ENCODE measurements at regions not wholly inside any gene's neighbourhood (a gene's known extent, or its start where the extent isn't known, plus 50 kb on each side); places are given as distances from the start of the nearest gene placed in this dataset.

DNA sequence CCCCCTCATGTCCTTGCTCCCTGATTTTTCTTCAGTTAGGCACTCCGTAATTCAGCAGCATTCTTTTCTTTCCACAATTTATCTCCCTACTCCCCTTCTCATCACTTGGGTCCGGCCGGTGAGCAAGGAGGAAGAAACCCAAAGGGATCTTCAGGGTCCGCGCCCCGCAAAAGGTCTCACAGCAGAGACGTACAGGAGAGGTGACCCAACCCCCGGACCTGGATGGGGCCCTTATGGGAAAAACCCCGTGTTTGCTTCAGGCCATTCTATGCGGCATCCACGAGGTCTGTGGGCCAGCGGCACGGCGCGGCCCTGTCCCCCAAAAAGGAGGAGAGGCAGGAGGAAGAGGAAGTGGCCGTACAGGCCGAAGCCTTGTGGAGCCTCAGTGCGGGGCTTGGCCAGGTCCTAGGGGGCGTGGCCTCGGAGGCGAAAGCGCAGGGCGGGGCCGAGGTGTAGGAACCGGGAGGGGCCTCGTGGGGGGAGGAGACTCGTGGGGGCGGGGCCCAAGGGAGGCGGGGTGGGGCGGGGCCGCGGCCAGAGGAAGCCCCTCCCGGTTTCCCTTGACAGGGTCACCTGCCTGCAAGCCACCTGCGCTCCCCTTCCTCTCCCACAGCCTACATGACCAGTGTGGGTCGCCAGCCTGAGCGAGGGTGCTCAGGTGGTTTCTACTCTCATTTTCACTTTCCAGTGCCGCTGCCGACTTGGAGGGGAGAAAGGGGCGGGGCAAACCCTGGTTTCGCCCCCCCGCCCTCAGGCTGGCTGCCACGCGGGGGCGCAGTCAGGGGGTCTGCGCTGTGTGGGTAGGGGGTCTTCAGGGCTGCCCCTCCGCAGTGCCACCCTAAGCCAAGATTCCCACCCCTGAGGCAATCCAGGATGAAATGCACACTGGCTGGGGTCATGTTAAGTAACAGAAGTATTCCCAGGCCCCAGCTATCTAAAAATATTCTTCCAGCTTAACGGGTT lies 156.4 kb upstream of the XPO1 start:
- Histone ChIP-seq H3K23ac (ENCODE audit: insufficient read length) (no peak overlapping the region), H4K91ac (replicated peaks; ENCODE audit: insufficient read length, low read length) (no peak overlapping the region), H2BK5ac (ENCODE audit: low read depth, low read length) (no peak overlapping the region; the same call in 1 of the 2 replicates), H3K18ac (ENCODE audit: extremely low read depth, low read length) (peak overlapping the region; percentile 60), H3K4ac (replicated peaks; ENCODE audit: insufficient read length, low read depth, low read length) (no peak overlapping the region), H3K14ac (ENCODE audit: insufficient read length) (no peak overlapping the region), H3K56ac (replicated peaks; ENCODE audit: insufficient read length, low read depth, low read length) (no peak overlapping the region), H4K5ac (ENCODE audit: insufficient read length, low read depth, low read length) (peak overlapping the region; percentile 82), H4K8ac (ENCODE audit: extremely low read depth, insufficient read depth, low read length) (peak overlapping the region; percentile 93; the same call in 1 of the 2 replicates), H3K27ac (ENCODE audit: low read depth, low read length) (no peak overlapping the region; the same call in 1 of the 2 replicates), H4K20me1 (replicated peaks in 1 of 2; ENCODE audit: control insufficient read depth in 1 of 2, insufficient read depth in 2 of 2, low read length in 2 of 2) (no peaks in the 10 kb centered on the region), H3K4me3 (ENCODE audit: extremely low read depth in 1 of 4, insufficient read depth in 2 of 4, low read depth in 3 of 4, low read length in 4 of 4) (peak overlapping the region; percentile 39 to 78 (median 66)), H2BK120ac (replicated peaks; ENCODE audit: low read depth, low read length) (no peak overlapping the region), H3K27me3 (replicated peaks in 1 of 4; ENCODE audit: control insufficient read depth in 3 of 4, extremely low read depth in 1 of 4, insufficient read depth in 3 of 4, low read length in 3 of 4) (no peaks in the 10 kb centered on the region), H2BK15ac (ENCODE audit: low read length) (0 out of 2 replicates have a peak overlapping the region, but pooled peaks have one; percentile 2), H3K36me3 (ENCODE audit: control insufficient read depth in 2 of 4, insufficient read depth in 4 of 4, low read length in 3 of 4) (no peaks in the 10 kb centered on the region), H2AFZ (ENCODE audit: low read length) (peak overlapping the region; percentile 89), H3K79me2 (ENCODE audit: control insufficient read depth in 1 of 2, insufficient read depth in 2 of 2, low read length in 2 of 2) (no peaks in the 10 kb centered on the region), H3K23me2 (ENCODE audit: low read depth, low read length) (no peaks in the 10 kb centered on the region), H3K9ac (replicated peaks in 1 of 4; ENCODE audit: extremely low read depth in 1 of 4, low read depth in 3 of 4, low read length in 3 of 4) (peak overlapping the region in 3 of 4 experiments; percentile 35 to 58 (median 54); a peak in 5 of 7 replicates), H3K4me1 (replicated peaks in 1 of 4; ENCODE audit: control insufficient read depth in 3 of 4, insufficient read depth in 4 of 4, low read length in 3 of 4) (no peaks in the 10 kb centered on the region; a peak in 1 of 7 replicates), H2BK20ac (ENCODE audit: low read length) (no peak overlapping the region), H3K4me2 (ENCODE audit: insufficient read depth in 1 of 2, low read depth in 2 of 2, low read length in 2 of 2) (peak overlapping the region; percentile 56 to 95), H3K79me1 (ENCODE audit: low read depth, low read length) (no peaks in the 10 kb centered on the region), H3K9me3 (ENCODE audit: insufficient read depth in 2 of 2, low read depth in 1 of 2, low read length in 1 of 2) (no peaks in the 10 kb centered on the region), H2BK12ac (ENCODE audit: low read depth, low read length) (no peak overlapping the region), H2AK5ac (ENCODE audit: low read depth, low read length) (no peak overlapping the region)
- CTCF ChIA-PET (ENCODE audit: partially characterized antibody): no interaction called here
- 19% methylated on average over 31 of the region's 47 CpGs; no CpG with 5 or more reads in 1 of the 2 experiments for WGBS, 2 experiments (ENCODE audit: extremely low coverage in 1 of 2, insufficient coverage in 1 of 2, insufficient read length in 1 of 2, insufficient replicate concordance in 2 of 2, low coverage in 1 of 2, low lambda C conversion rate in 2 of 2, missing lambda C conversion rate in 1 of 2)
- FAIRE-seq (no peak), DNase-seq (ENCODE audit: low read depth in 1 of 2, low spot score in 2 of 2) (peak; percentile 81 to 98)
- POLR2A ChIA-PET (ENCODE audit: partially characterized antibody): no interaction called here
- TF ChIP-seq, protein P1, sequence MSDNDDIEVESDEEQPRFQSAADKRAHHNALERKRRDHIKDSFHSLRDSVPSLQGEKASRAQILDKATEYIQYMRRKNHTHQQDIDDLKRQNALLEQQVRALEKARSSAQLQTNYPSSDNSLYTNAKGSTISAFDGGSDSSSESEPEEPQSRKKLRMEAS (IDR thresholded peaks at IDR 0.05): no peak
- peak; percentile 69 for TF ChIP-seq ASH2L (IDR thresholded peaks at IDR 0.05; ENCODE audit: low read length)
- TF ChIP-seq RXRA (IDR thresholded peaks at IDR 0.05; ENCODE audit: insufficient read depth, low read depth, low read length): no peak
- no peak for TF ChIP-seq RNF2 (IDR thresholded peaks at IDR 0.05; ENCODE audit: borderline replicate concordance, low read depth, low read length, missing control alignments, poor library complexity, severe bottlenecking)
- no peak for TF ChIP-seq MAFK (IDR thresholded peaks at IDR 0.05; ENCODE audit: low read depth, low read length)
- no peak for TF ChIP-seq TEAD4 (IDR thresholded peaks at IDR 0.05; ENCODE audit: low read depth, low read length)
- no peak for TF ChIP-seq ZNF274 (IDR thresholded peaks at IDR 0.05; ENCODE audit: borderline replicate concordance, extremely low read depth, low read length)
- TF ChIP-seq KDM4A (IDR thresholded peaks at IDR 0.05; ENCODE audit: low read depth, low read length, severe bottlenecking): peak; percentile 82
- no peak for TF ChIP-seq KDM1A (IDR thresholded peaks at IDR 0.05; ENCODE audit: borderline replicate concordance, low read length)
- peak; percentile 68 for TF ChIP-seq PHF8 (conservative IDR thresholded peaks at IDR 0.05; ENCODE audit: low read depth, low read length)
- TF ChIP-seq GABPA (IDR thresholded peaks at IDR 0.05; ENCODE audit: borderline replicate concordance, insufficient read depth, low read length): no peak

Measured in H1 (cell line).